Sigmoid colon (tissue), 6 donors: ENCODE measurements at regions not wholly inside any gene's neighbourhood (a gene's known extent, or its start where the extent isn't known, plus 50 kb on each side); places are given as distances from the start of the nearest gene placed in this dataset.

Experiments
- DNase-seq: peaks from one replicate; pipeline ENCODE4 v3.0.0-alpha.2; 2019
- H3K27ac ChIP-seq, 4 donors: fragments of 200-600 bp; sonication (generic); one replicate each; pipeline ENCODE4 v1.5.1; 2016 to 2019; ENCODE audit warnings: mild to moderate bottlenecking in 1 of 4
- H3K27me3 ChIP-seq, 3 donors: fragments of 200-600 bp; sonication (generic); one replicate each; pipeline ENCODE4 v1.5.1; 2019; ENCODE audit warnings: mild to moderate bottlenecking in 1 of 3
- H3K36me3 ChIP-seq, 4 donors: fragments of 200-600 bp; sonication (generic); one replicate each; pipeline ENCODE4 v1.5.1; 2016 to 2019
- H3K4me1 ChIP-seq, 4 donors: fragments of 200-600 bp; sonication (generic); one replicate each; pipeline ENCODE4 v1.5.1; 2017 to 2019
- H3K4me3 ChIP-seq, 4 donors: fragments of 200-600 bp; sonication (generic); one replicate each; pipeline ENCODE4 v1.5.1; 2017 to 2019; ENCODE audit warnings: mild to moderate bottlenecking in 2 of 4, moderate library complexity in 1 of 4
- H3K9me3 ChIP-seq, 4 donors: fragments of 200-600 bp in 3 of 4; sonication (generic) in 3 of 4; one replicate each; pipeline versions ENCODE4 v1.5.1 to v1.6.1; 2013 to 2019
- EP300 ChIP-seq, 4 donors: sonication (generic); formaldehyde crosslinking; IDR thresholded peaks; one replicate each; pipeline ENCODE4 v1.6.1; 2017; ENCODE audit warnings: antibody characterized with exemption in 4 of 4
- POLR2A ChIP-seq, 2 donors: fragments of 450-650 bp; IDR thresholded peaks; one replicate each; pipeline ENCODE4 v1.6.1; 2016; ENCODE audit warnings: antibody characterized with exemption in 2 of 2, mild to moderate bottlenecking in 2 of 2, moderate library complexity in 2 of 2
- POLR2AphosphoS5 ChIP-seq, 4 donors: sonication (generic); formaldehyde crosslinking; IDR thresholded peaks; one replicate each; pipeline ENCODE4 v1.6.1; 2017; ENCODE audit warnings: antibody characterized with exemption in 4 of 4
- WGBS, 2 donors: extraction: QIAGEN DNeasy Blood & Tissue Kit; methylation state at CpG; one replicate each; pipeline ENCODE4 v1.1.7; 2013; 5-methylcytosine and 5-hydroxymethylcytosine counted together
- intact Hi-C: fragments of 100-400 bp; cut with DNase I; formaldehyde crosslinking; loops from one replicate; pipeline ENCODE4 v1.15.1; 2023
- TF ChIP-seq, protein P1 (sequence below), 4 experiments: fragments of 450-650 bp in 3 of 4; fragments of 200-600 bp in 1 of 4; IDR thresholded peaks; one replicate each; pipeline ENCODE4 v1.5.1; 2016 to 2019; ENCODE audit warnings: antibody characterized with exemption in 4 of 4, mild to moderate bottlenecking in 3 of 4, moderate library complexity in 2 of 4
- donor health status: healthy with polysubstance abuse.
- donor health status: healthy.

DNA sequence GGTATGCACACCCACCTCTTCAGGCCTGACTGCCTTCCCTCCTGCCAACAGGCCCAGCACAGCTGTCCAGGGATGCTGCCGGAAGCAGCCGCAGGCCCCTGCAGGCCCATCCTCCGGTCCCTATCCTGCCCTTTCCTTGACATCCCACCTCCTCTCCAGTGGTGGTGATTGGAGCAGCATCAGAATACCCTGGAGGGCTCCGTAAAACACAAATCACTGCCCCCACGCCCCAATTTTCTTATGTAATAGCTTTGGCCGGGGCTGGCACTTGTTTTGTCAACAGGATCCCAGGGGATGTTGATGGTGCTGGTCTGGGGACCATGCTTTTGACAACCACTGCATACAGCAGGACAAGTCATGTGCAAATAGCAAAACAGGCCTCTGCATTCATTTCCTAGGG is 274.5 kb downstream of the GADD45G start:
- no peaks in the 10 kb centered on the region for H3K9me3 ChIP-seq
- no peaks in the 10 kb centered on the region for H3K27me3 ChIP-seq
- intact Hi-C loops: no loop called here
- peak; percentile 56 for DNase-seq
- H3K27ac ChIP-seq: peak overlapping the region in 2 of 4 donors; percentile 34 to 42
- 80 to 85% methylated on average over 6 of the region's 6 CpGs for WGBS, 2 donors
- TF ChIP-seq, protein P1, sequence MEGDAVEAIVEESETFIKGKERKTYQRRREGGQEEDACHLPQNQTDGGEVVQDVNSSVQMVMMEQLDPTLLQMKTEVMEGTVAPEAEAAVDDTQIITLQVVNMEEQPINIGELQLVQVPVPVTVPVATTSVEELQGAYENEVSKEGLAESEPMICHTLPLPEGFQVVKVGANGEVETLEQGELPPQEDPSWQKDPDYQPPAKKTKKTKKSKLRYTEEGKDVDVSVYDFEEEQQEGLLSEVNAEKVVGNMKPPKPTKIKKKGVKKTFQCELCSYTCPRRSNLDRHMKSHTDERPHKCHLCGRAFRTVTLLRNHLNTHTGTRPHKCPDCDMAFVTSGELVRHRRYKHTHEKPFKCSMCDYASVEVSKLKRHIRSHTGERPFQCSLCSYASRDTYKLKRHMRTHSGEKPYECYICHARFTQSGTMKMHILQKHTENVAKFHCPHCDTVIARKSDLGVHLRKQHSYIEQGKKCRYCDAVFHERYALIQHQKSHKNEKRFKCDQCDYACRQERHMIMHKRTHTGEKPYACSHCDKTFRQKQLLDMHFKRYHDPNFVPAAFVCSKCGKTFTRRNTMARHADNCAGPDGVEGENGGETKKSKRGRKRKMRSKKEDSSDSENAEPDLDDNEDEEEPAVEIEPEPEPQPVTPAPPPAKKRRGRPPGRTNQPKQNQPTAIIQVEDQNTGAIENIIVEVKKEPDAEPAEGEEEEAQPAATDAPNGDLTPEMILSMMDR (IDR thresholded peaks at IDR 0.05): no peak
- no peak for TF ChIP-seq EP300 (IDR thresholded peaks at IDR 0.05)
- no peak for TF ChIP-seq POLR2AphosphoS5 (IDR thresholded peaks at IDR 0.05)
- TF ChIP-seq POLR2A (IDR thresholded peaks at IDR 0.05): no peak
- H3K36me3 ChIP-seq: no peaks in the 10 kb centered on the region
- no peak overlapping the region for H3K4me3 ChIP-seq
- peaks cover 0 to 42% (median 24%) of the 10 kb centered on the region in 4 donors for H3K4me1 ChIP-seq

DNA sequence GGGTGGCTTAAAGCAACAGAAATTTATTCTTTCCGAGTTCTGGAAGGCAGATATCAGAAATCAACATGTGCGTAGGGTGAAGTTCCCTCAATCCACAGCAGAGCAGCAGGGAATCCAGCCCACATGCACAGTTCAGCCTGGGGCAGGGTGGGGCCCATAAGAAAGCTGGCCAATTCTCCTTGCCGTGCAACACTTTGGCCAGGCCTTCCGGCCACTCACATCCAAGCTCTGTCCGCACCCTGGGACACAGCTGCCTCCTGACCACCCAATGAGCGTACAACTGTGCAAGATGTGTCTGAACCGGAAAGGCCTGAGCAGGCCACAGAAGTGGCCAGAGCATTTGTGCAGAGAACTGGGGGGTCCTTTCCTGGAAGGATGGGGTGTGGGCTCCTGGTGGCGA is 274.9 kb downstream of the GADD45G start:
- no peak overlapping the region for H3K27ac ChIP-seq
- intact Hi-C loops: no loop called here

DNA sequence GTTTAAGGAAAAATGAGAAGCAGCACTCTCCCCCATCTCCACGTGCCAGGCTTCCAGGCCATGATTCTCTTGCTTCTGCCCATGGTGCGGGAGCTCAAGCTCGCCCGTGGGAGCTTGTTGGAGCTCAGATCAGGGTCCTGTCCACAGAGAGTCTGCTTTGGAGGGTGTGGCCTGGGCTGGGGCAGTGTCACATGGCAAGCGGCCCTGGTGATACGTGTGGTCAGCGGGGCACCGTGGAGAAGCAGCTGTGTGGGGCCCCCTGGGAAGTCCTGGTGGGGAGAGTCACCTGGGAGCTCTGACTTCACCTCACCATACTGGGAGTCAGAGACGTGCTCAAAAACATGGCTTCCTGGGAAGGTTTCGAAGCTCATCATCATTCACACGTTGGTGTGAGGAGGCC is 275.3 kb downstream of the GADD45G start:
- DNase-seq: peak; percentile 56
- no peaks in the 10 kb centered on the region for H3K9me3 ChIP-seq
- peak overlapping the region in 1 of 4 donors; percentile 20 for H3K27ac ChIP-seq
- 86 to 89% methylated on average over 11 of the region's 11 CpGs for whole genome bisulfite sequencing, 2 donors
- no peaks in the 10 kb centered on the region for H3K36me3 ChIP-seq
- H3K27me3 ChIP-seq: no peaks in the 10 kb centered on the region
- intact Hi-C loops: no loop called here
- H3K4me3 ChIP-seq: no peak overlapping the region
- TF ChIP-seq POLR2A (IDR thresholded peaks at IDR 0.05): no peak
- H3K4me1 ChIP-seq: peaks cover 0 to 34% (median 15%) of the 10 kb centered on the region in 4 donors

More for the DNA sequence above, 274.9 kb downstream of the GADD45G start:
- no peaks in the 10 kb centered on the region for H3K27me3 ChIP-seq
- H3K36me3 ChIP-seq: no peaks in the 10 kb centered on the region
- no peak overlapping the region for H3K4me3 ChIP-seq
- H3K4me1 ChIP-seq: peaks cover 0 to 38% (median 19%) of the 10 kb centered on the region in 4 donors
- H3K9me3 ChIP-seq: no peaks in the 10 kb centered on the region
- WGBS, 2 donors: 85 to 89% methylated on average over 8 of the region's 8 CpGs
- DNase-seq: peak; percentile 77
- TF ChIP-seq EP300 (IDR thresholded peaks at IDR 0.05): no peak
- TF ChIP-seq, protein P1 (IDR thresholded peaks at IDR 0.05): no peak
- no peak for TF ChIP-seq POLR2AphosphoS5 (IDR thresholded peaks at IDR 0.05)
- TF ChIP-seq POLR2A (IDR thresholded peaks at IDR 0.05): no peak

DNA sequence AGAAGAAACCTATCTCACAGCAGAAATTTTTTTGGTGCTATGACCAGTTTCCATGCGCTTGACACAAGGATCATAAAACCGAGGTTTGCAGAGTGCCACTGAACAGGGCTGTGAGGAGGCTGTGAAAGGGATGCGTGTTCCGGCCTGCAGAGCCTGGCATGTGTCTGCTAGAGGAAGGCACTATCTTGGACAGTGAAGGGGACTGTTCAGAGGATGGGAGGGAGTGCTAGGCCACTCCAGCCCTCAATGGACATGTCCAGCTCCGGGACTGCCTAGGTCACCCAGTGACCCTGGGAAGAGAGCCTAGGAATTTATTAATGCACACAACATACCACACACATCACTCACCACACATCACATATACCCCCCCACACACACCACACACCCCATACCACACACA is 275.9 kb downstream of the GADD45G start:
- Histone ChIP-seq H3K9me3 (no peaks in the 10 kb centered on the region), H3K27me3 (no peaks in the 10 kb centered on the region), H3K27ac (no peak overlapping the region), H3K36me3 (no peaks in the 10 kb centered on the region), H3K4me1 (peaks cover 0 to 28% (median 9%) of the 10 kb centered on the region in 4 donors), H3K4me3 (no peak overlapping the region)
- DNase-seq: peak; percentile 33
- TF ChIP-seq POLR2A (IDR thresholded peaks at IDR 0.05) (no peak), EP300 (IDR thresholded peaks at IDR 0.05) (no peak), POLR2AphosphoS5 (IDR thresholded peaks at IDR 0.05) (no peak)
- TF ChIP-seq, protein P1 (IDR thresholded peaks at IDR 0.05): no peak
- intact Hi-C loops: no loop called here
- WGBS, 2 donors: 90 to 94% methylated on average over 5 of the region's 5 CpGs

DNA sequence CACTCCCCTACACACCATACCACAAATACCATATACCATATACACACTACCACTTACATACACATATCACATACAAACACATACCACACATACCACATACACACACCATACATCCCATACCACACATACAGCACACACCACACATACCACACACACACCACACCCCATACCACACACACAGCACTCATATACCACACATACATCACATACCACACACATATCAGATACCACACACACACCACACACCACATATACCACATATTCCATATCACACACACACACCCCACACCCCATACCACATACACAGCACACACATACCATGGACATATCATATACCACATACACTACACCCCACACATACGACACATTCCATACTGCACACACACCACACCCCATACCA is 276.6 kb downstream of the GADD45G start:
- no peak overlapping the region for H3K4me3 ChIP-seq
- H3K27ac ChIP-seq: no peak overlapping the region
- peaks cover 0 to 32% (median 12%) of the 10 kb centered on the region in 4 donors for H3K4me1 ChIP-seq
- intact Hi-C loops: no loop called here
- DNase-seq: peak; percentile 4
- no peaks in the 10 kb centered on the region for H3K27me3 ChIP-seq
- H3K36me3 ChIP-seq: no peaks in the 10 kb centered on the region
- H3K9me3 ChIP-seq: no peaks in the 10 kb centered on the region
- TF ChIP-seq, protein P1 (IDR thresholded peaks at IDR 0.05): no peak
- TF ChIP-seq POLR2A (IDR thresholded peaks at IDR 0.05): no peak
- TF ChIP-seq POLR2AphosphoS5 (IDR thresholded peaks at IDR 0.05): no peak
- no peak for TF ChIP-seq EP300 (IDR thresholded peaks at IDR 0.05)
- 98 to 99% methylated on average over 1 of the region's 1 CpG for WGBS, 2 donors
